ENCODE measurements at regions not wholly inside any gene's neighbourhood (a gene's known extent, or its start where the extent isn't known, plus 50 kb on each side); places are given as distances from the start of the nearest gene placed in this dataset.

GRCh38 chr12:118773956-118774723 lies 207.2 kb upstream of the SRRM4 start:
- DNase-seq = no peak

GRCh38 chr12:118777504-118777903 lies 203.8 kb upstream of the SRRM4 start:
- no peak for DNase-seq

GRCh38 chr12:118778077-118778476 lies 203.3 kb upstream of the SRRM4 start:
- DNase-seq = no peak

GRCh38 chr12:118780939-118781338 lies 200.4 kb upstream of the SRRM4 start:
- DNase-seq = no peak

GRCh38 chr12:118781692-118782091 lies 199.6 kb upstream of the SRRM4 start:
- DNase-seq = no peak

GRCh38 chr12:118783703-118784102 lies 197.6 kb upstream of the SRRM4 start:
- DNase-seq = no peak

GRCh38 chr12:118790578-118790977 lies 190.8 kb upstream of the SRRM4 start:
- no peak for DNase-seq

GRCh38 chr12:118813778-118814357 lies 167.5 kb upstream of the SRRM4 start:
- no peak for DNase-seq

- no peak for DNase-seq
Measured at GRCh38 chr12:118816296-118816695, 165.0 kb upstream of the SRRM4 start.

GRCh38 chr12:118821386-118821925 lies 159.9 kb upstream of the SRRM4 start:
- no peak for DNase-seq

GRCh38 chr12:118822512-118822911 lies 158.8 kb upstream of the SRRM4 start:
- no peak for DNase-seq

GRCh38 chr12:118827047-118827446 lies 154.3 kb upstream of the SRRM4 start:
- no peak for DNase-seq

- DNase-seq = no peak
Measured at GRCh38 chr12:118827606-118828005, 153.7 kb upstream of the SRRM4 start.

GRCh38 chr12:118830296-118830695 lies 151.0 kb upstream of the SRRM4 start:
- DNase-seq = no peak

GRCh38 chr12:118835926-118836325 lies 145.4 kb upstream of the SRRM4 start:
- no peak for DNase-seq

GRCh38 chr12:118840399-118840798 lies 140.9 kb upstream of the SRRM4 start:
- no peak for DNase-seq

- no peak for DNase-seq
Measured at GRCh38 chr12:118840878-118841277, 140.5 kb upstream of the SRRM4 start.

GRCh38 chr12:118841588-118841987 lies 139.8 kb upstream of the SRRM4 start:
- no peak for DNase-seq

- no peak for DNase-seq
Measured at GRCh38 chr12:118842866-118843265, 138.5 kb upstream of the SRRM4 start.

GRCh38 chr12:118846416-118846815 lies 134.9 kb upstream of the SRRM4 start:
- no peak for DNase-seq

GRCh38 chr12:118850244-118850825 lies 131.0 kb upstream of the SRRM4 start:
- DNase-seq = peak; percentile 21 to 25

GRCh38 chr12:118851891-118852290 lies 129.4 kb upstream of the SRRM4 start:
- DNase-seq = no peak

- no peak for DNase-seq
Measured at GRCh38 chr12:118853634-118854033, 127.7 kb upstream of the SRRM4 start.

GRCh38 chr12:118855858-118856257 lies 125.5 kb upstream of the SRRM4 start:
- DNase-seq = no peak

All from inflammatory macrophage (primary cell).